HepG2 (cell line): ENCODE measurements at regions not wholly inside any gene's neighbourhood (a gene's known extent, or its start where the extent isn't known, plus 50 kb on each side); places are given as distances from the start of the nearest gene placed in this dataset.

Experiments used
- ATAC-seq: fragments of 200-7000 bp; cut with Tn5 transposase; 3 replicates; pipeline ENCODE4 v1.9.1; 2020; ENCODE audit warnings: mild to moderate bottlenecking, moderate library complexity
- BruUV-seq: library from RNA; stranded (reverse); fragments of 400-500 nt; replicated peaks from 2 replicates; lab custom pipeline; 2021; lab: Mats Ljungman, UMichigan
- CTCF ChIA-PET: fragments of 300-600 bp; formaldehyde crosslinking; extraction: SDS; loops from one replicate; lab custom pipeline; 2021; ENCODE audit warnings: low total read pairs, inconsistent platforms, low intra/inter-chr PET ratio; lab: Yijun Ruan, JAX
- POLR2A ChIA-PET: fragments of 350-600 bp; sonication (Branson Sonifier 250); formaldehyde crosslinking; loops from one replicate; lab custom pipeline; 2020; ENCODE audit warnings: antibody characterized with exemption, inconsistent platforms; lab: Yijun Ruan, JAX
- DNase-seq: peaks from one replicate; pipeline ENCODE4 v3.0.0-alpha.2; 2015; ENCODE audit warnings: low spot score
- FAIRE-seq: peaks from 3 replicates; lab custom pipeline; 2011; peaks lifted over from hg19 to GRCh38; lab: Jason Lieb, UNC
- H2AFZ ChIP-seq: one replicate; pipeline ENCODE4 v1.6.1; 2011; ENCODE audit warnings: low read length, inconsistent platforms
- H3K27ac ChIP-seq: fragments of 300-600 bp; 3 replicates; pipeline ENCODE4 v1.8.0; 2011; ENCODE audit warnings: mixed run types, mild to moderate bottlenecking, mixed read lengths, low read length, inconsistent platforms; ENCODE audit not compliant: insufficient read depth; ENCODE audit errors: extremely low read length
- H3K27me3 ChIP-seq, 2 experiments: fragments of 200-600 bp in 1 of 2; 2 replicates in 1 of 2; 3 replicates in 1 of 2; pipeline versions ENCODE4 v1.6.0 to v1.8.0; 2011; ENCODE audit warnings: low read length in 2 of 2, mild to moderate bottlenecking in 2 of 2, moderate library complexity in 2 of 2, inconsistent platforms in 1 of 2; ENCODE audit not compliant: insufficient read depth in 2 of 2, control insufficient read depth in 1 of 2
- H3K36me3 ChIP-seq, 2 experiments: fragments of 200-600 bp in 1 of 2; replicated peaks in 1 of 2; 2 replicates in 1 of 2; 3 replicates in 1 of 2; pipeline versions ENCODE4 v1.5.1 to v1.8.0; 2011; ENCODE audit warnings: low read length in 2 of 2, inconsistent platforms in 1 of 2; ENCODE audit not compliant: insufficient read depth in 2 of 2, control insufficient read depth in 1 of 2
- H3K4me1 ChIP-seq: 2 replicates; pipeline ENCODE4 v1.5.1; 2012; ENCODE audit warnings: low read length, inconsistent platforms; ENCODE audit not compliant: insufficient read depth
- H3K4me2 ChIP-seq: 2 replicates; pipeline ENCODE4 v1.6.0; 2011; ENCODE audit warnings: low read depth, low read length, inconsistent platforms
- H3K4me3 ChIP-seq, 3 experiments: fragments of 200-600 bp in 1 of 3; sonication (generic), shearing (Covaris generic) in 1 of 3; replicated peaks in 1 of 3; 2 replicates each; pipeline ENCODE4 v1.5.1; 2011 to 2016; ENCODE audit warnings: low read length in 3 of 3, inconsistent platforms in 2 of 3, low read depth in 2 of 3, mild to moderate bottlenecking in 2 of 3, control low read depth in 1 of 3, mixed read lengths in 1 of 3; ENCODE audit not compliant: insufficient read depth in 1 of 3
- H3K79me2 ChIP-seq: one replicate; pipeline ENCODE4 v1.6.1; 2011; ENCODE audit warnings: low read length, inconsistent platforms; ENCODE audit not compliant: insufficient read depth
- H3K9ac ChIP-seq: 2 replicates; pipeline ENCODE4 v1.6.0; 2011; ENCODE audit warnings: mild to moderate bottlenecking, low read depth, low read length, inconsistent platforms; ENCODE audit not compliant: insufficient read depth
- H3K9me3 ChIP-seq: 2 replicates; pipeline ENCODE4 v1.5.1; 2012; ENCODE audit warnings: mild to moderate bottlenecking, low read length
- H4K20me1 ChIP-seq: 2 replicates; pipeline ENCODE4 v1.6.0; 2011; ENCODE audit warnings: inconsistent platforms, mild to moderate bottlenecking, low read length, moderate library complexity; ENCODE audit not compliant: insufficient read depth
- WGBS: methylation state at CpG from one replicate; pipeline ENCODE4 v1.1.6; 2017; ENCODE audit warnings: low lambda C conversion rate; 5-methylcytosine and 5-hydroxymethylcytosine counted together
- in situ Hi-C: cut with HindIII; loops from 2 replicates; pipeline ENCODE4 v1.10.0; 2017; ENCODE audit warnings: low pct_unique_long_range_greater_than_20kb; ENCODE audit not compliant: extremely low pct_ligation_motif_present
- intact Hi-C: fragments of 100-400 bp; cut with micrococcal nuclease; formaldehyde crosslinking; loops from one replicate; pipeline ENCODE4 v1.10.0; 2022; ENCODE audit not compliant: unreplicated experiment
- TF ChIP-seq, protein P1 (sequence below): sonication (generic); formaldehyde crosslinking; IDR thresholded peaks from one replicate; pipeline ENCODE4 v1.5.1; 2020; ENCODE audit warnings: mild to moderate bottlenecking, missing genetic modification reagents; ENCODE audit errors: not compliant biosample characterization

DNA sequence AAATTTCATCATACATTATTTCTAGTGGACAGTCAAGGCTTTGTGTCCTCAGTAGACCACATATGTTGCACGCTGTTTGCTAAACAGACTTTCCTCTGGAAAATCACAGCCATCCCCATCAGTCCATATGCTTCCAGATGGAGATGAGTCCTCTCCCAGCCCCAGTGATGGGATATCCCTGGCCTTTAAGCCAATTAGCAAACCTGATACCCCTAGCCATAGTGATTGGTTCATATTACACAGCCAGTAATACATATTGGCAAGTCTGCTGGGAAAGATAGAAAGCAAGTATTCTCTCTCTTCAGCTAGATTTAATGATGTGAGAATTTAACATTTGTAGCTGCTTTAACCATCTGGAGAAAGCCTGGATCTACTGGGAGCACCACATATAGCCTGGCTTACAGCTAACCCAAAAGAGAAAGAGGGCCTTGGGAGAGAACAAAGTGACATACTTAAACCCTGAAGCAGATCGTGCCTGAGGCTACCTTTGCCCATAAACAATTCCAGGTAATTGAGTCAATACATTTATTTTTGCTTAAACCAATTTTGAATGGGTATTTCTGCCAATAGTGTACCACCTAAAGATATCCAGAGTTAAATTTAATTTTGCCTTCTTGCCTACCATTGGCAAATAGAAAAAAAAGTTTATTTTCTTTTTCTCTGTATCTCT lies 103.5 kb upstream of the HIVEP1 start:
- Histone ChIP-seq H3K4me2 (no peak overlapping the region), H3K9ac (no peak overlapping the region), H3K9me3 (0 out of 2 replicates have a peak, but pooled peaks cover 4% of the 10 kb centered on the region), H3K4me3 (no peak overlapping the region), H3K27me3 (no peaks in the 10 kb centered on the region), H3K36me3 (no peaks in the 10 kb centered on the region), H4K20me1 (no peaks in the 10 kb centered on the region), H2AFZ (no peak overlapping the region), H3K4me1 (no peaks in the 10 kb centered on the region), H3K79me2 (no peaks in the 10 kb centered on the region), H3K27ac (no peak overlapping the region)
- DNase-seq = no peak
- WGBS = 22% methylated on average over 2 of the region's 2 CpGs
- in situ Hi-C loops (no loop called here), intact Hi-C loops (no loop called here)
- CTCF ChIA-PET = no interaction called here
- POLR2A ChIA-PET = no interaction called here
- TF ChIP-seq, protein P1, sequence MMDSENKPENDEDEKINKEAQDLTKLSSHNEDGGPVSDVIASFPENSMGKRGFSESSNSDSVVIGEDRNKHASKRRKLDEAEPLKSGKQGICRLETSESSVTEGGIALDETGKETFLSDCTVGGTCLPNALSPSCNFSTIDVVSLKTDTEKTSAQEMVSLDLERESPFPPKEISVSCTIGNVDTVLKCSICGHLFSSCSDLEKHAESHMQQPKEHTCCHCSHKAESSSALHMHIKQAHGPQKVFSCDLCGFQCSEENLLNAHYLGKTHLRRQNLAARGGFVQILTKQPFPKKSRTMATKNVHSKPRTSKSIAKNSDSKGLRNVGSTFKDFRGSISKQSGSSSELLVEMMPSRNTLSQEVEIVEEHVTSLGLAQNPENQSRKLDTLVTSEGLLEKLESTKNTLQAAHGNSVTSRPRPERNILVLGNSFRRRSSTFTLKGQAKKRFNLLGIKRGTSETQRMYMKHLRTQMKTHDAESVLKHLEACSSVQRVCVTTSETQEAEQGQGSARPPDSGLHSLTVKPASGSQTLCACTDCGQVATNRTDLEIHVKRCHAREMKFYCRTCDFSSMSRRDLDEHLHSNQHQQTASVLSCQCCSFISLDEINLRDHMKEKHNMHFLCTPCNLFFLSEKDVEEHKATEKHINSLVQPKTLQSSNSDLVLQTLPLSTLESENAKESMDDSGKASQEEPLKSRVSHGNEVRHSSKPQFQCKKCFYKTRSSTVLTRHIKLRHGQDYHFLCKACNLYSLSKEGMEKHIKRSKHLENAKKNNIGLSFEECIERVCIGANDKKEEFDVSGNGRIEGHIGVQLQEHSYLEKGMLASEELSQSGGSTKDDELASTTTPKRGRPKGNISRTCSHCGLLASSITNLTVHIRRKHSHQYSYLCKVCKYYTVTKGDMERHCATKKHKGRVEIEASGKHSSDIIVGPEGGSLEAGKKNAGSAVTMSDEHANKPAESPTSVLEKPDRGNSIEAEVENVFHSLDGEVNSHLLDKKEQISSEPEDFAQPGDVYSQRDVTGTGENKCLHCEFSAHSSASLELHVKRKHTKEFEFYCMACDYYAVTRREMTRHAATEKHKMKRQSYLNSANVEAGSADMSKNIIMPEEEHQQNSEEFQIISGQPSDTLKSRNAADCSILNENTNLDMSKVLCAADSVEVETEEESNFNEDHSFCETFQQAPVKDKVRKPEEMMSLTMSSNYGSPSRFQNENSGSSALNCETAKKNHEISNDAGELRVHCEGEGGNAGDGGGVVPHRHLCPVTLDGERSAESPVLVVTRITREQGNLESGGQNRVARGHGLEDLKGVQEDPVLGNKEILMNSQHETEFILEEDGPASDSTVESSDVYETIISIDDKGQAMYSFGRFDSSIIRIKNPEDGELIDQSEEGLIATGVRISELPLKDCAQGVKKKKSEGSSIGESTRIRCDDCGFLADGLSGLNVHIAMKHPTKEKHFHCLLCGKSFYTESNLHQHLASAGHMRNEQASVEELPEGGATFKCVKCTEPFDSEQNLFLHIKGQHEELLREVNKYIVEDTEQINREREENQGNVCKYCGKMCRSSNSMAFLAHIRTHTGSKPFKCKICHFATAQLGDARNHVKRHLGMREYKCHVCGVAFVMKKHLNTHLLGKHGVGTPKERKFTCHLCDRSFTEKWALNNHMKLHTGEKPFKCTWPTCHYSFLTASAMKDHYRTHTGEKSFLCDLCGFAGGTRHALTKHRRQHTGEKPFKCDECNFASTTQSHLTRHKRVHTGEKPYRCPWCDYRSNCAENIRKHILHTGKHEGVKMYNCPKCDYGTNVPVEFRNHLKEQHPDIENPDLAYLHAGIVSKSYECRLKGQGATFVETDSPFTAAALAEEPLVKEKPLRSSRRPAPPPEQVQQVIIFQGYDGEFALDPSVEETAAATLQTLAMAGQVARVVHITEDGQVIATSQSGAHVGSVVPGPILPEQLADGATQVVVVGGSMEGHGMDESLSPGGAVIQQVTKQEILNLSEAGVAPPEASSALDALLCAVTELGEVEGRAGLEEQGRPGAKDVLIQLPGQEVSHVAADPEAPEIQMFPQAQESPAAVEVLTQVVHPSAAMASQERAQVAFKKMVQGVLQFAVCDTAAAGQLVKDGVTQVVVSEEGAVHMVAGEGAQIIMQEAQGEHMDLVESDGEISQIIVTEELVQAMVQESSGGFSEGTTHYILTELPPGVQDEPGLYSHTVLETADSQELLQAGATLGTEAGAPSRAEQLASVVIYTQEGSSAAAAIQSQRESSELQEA = no peak
- FAIRE-seq = no peak
- BruUV-seq = no TSS peak
- no peak for ATAC-seq
